ENCODE measurements at regions not wholly inside any gene's neighbourhood (a gene's known extent, or its start where the extent isn't known, plus 50 kb on each side); places are given as distances from the start of the nearest gene placed in this dataset.

DNA sequence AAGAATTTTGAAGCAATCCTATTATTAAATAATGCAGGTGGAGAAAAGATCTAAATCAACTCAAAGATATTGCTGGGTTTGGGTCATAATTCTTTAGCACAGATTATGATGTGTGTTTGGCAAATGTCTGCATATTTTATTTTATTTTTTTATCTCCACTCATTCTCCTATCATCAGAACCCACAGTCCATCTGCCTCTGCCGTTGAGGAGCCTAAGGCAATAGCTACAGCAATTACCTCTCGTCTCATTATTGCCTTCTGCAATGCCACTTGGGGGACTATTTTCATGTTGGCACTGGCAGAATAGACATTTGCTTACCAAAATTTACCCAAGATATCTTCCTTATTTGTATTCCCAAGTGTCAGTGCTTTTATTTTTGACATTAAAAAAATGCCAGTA, 815.9 kb upstream of the CNTNAP5 start:
- TF ChIP-seq, protein P1, sequence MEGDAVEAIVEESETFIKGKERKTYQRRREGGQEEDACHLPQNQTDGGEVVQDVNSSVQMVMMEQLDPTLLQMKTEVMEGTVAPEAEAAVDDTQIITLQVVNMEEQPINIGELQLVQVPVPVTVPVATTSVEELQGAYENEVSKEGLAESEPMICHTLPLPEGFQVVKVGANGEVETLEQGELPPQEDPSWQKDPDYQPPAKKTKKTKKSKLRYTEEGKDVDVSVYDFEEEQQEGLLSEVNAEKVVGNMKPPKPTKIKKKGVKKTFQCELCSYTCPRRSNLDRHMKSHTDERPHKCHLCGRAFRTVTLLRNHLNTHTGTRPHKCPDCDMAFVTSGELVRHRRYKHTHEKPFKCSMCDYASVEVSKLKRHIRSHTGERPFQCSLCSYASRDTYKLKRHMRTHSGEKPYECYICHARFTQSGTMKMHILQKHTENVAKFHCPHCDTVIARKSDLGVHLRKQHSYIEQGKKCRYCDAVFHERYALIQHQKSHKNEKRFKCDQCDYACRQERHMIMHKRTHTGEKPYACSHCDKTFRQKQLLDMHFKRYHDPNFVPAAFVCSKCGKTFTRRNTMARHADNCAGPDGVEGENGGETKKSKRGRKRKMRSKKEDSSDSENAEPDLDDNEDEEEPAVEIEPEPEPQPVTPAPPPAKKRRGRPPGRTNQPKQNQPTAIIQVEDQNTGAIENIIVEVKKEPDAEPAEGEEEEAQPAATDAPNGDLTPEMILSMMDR (conservative IDR thresholded peaks at IDR 0.05): no peak
- no peak for TF ChIP-seq EZH2 (IDR thresholded peaks at IDR 0.05; ENCODE audit: low read depth)

Data from PC-9 (cell line).